ENCODE measurements at regions not wholly inside any gene's neighbourhood (a gene's known extent, or its start where the extent isn't known, plus 50 kb on each side); places are given as distances from the start of the nearest gene placed in this dataset.

DNA sequence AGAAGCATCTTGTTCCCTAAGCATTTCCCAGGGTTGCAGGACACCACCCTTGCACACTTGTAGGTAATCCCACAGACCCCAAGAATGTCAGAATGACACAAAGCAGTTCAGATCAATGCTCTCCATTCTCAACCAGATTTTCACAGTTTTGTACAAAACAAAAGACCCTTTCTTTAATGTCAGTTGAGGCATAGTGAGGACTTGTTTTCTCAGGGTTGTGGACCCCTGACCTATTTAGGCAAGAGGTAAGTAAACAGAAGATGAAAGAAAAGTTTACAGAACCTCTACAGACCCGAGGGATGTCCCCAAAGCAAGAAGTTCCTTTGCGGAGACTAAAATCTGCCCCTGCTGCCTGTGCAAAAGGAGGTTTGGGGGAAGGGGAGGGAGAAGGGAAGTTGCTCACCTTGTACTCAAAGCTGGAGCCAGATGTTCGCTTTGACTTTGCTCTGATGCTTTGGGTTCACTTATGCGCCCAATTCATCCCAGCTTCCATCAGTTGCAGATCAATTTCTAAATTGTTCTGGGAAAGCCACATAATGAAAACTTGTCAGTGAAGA is 635.4 kb downstream of the EPHA4 start:
- H3K4me3 ChIP-seq (ENCODE audit: low read depth, low read length): no peak overlapping the region
- TF ChIP-seq, protein P1, sequence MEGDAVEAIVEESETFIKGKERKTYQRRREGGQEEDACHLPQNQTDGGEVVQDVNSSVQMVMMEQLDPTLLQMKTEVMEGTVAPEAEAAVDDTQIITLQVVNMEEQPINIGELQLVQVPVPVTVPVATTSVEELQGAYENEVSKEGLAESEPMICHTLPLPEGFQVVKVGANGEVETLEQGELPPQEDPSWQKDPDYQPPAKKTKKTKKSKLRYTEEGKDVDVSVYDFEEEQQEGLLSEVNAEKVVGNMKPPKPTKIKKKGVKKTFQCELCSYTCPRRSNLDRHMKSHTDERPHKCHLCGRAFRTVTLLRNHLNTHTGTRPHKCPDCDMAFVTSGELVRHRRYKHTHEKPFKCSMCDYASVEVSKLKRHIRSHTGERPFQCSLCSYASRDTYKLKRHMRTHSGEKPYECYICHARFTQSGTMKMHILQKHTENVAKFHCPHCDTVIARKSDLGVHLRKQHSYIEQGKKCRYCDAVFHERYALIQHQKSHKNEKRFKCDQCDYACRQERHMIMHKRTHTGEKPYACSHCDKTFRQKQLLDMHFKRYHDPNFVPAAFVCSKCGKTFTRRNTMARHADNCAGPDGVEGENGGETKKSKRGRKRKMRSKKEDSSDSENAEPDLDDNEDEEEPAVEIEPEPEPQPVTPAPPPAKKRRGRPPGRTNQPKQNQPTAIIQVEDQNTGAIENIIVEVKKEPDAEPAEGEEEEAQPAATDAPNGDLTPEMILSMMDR (IDR thresholded peaks at IDR 0.05; ENCODE audit: borderline replicate concordance, insufficient read depth, low read depth, low read length): no peak

DNA sequence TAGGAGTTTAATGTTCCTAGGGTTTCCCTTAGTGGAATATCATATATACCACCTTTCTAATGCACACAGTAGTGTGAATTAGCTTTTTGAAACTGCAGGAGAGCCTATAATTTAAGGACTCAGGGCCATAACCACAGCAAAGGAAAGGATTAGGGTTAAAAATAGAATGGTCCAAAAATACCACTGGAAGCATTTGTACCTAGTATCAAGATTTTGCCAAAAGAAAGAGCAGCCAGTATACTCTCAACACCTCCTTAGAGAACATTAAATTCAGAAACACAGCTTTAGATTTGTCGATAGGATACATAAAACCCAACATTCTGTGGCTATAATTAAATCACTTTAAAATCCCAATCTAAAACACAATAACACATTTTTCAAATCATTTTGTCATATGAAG is 634.9 kb downstream of the EPHA4 start:
- TF ChIP-seq, protein P1 (IDR thresholded peaks at IDR 0.05; ENCODE audit: borderline replicate concordance, insufficient read depth, low read depth, low read length): no peak

DNA sequence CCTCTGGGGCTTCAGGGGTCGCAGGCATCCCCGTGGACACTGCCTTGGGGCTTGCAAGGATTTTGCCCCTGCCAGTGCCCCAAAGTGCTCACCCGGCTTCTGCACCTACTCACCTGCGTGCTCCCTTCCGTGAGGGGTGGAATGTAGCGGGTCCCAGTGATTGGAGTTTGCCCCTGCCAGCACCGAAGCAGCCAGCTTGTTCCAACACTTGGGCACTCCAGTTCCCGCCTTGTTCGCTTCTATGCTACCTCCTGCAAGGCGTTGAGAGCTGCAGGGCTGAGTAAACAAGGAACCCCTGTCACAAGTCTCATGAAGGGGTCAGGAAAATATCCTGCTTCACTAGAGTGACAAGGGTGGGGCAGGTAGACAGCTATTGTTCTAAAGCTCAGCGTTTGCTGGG is 631.5 kb downstream of the EPHA4 start:
- H3K4me3 ChIP-seq (ENCODE audit: low read depth, low read length): no peak overlapping the region
- TF ChIP-seq, protein P1 (IDR thresholded peaks at IDR 0.05; ENCODE audit: borderline replicate concordance, insufficient read depth, low read depth, low read length): no peak

More for the DNA sequence above, 634.9 kb downstream of the EPHA4 start:
- H3K4me3 ChIP-seq (ENCODE audit: low read depth, low read length): no peak overlapping the region

DNA sequence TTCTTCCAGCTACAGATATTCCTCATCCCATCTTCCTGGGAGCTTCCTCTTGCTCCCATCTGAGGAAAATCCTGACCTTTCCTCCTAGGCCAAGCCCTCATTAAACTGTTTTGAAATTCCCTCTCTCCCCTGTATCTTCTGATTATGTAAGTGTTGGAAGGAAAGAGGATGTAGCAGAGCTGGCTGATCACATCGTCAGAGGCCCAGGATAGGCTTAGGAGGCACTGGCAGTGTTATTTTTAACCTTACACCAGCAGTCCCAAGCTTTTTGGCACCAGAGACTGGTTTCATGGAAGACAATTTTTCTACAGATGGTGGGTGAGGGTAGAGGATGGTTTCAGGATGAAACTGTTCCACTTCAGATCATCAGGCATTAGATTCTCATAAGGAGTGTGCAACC is 630.4 kb downstream of the EPHA4 start:
- TF ChIP-seq, protein P1 (IDR thresholded peaks at IDR 0.05; ENCODE audit: borderline replicate concordance, insufficient read depth, low read depth, low read length): no peak
- no peak overlapping the region for H3K4me3 ChIP-seq (ENCODE audit: low read depth, low read length)

DNA sequence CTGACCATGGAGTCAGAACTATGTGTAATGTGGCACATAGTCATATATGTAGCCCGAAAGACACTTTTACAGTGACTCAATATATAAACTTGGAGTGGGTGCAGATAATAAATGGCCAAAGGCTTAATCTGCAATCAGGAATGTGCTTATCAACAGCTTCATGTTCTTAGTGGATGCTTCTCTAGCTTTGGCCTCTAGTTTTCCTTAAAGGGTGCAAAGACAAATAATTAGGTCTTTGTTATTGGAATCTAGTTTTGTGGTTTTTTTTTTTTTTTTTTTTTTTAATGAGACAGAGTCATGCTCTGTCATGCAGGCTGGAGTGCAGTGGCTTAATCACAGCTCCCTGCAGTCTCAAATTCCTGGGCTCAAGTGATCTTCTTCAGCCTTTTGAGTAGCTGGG is 625.6 kb downstream of the EPHA4 start:
- H3K4me3 ChIP-seq (ENCODE audit: low read depth, low read length): no peak overlapping the region
- TF ChIP-seq, protein P1 (IDR thresholded peaks at IDR 0.05; ENCODE audit: borderline replicate concordance, insufficient read depth, low read depth, low read length): no peak

DNA sequence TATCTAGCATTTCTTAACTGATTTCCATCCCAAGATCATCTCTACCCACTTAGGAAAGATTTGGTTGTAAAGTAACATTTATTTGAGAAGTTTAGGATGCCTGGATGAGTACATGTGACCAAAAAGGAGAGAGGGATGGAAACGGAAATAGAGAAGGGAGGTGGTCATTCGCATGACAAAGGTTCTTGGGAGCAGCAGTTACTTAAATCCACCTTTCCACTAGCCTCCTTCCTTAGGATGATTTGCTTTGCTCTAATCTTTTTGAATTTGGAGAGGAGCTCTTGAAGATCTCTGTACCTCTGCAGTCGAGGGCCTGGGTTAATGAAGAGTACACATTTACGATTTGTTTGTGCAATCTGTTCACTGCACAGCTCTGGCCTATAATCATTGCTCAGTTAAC is 623.5 kb downstream of the EPHA4 start:
- TF ChIP-seq, protein P1 (IDR thresholded peaks at IDR 0.05; ENCODE audit: borderline replicate concordance, insufficient read depth, low read depth, low read length): no peak
- no peak overlapping the region for H3K4me3 ChIP-seq (ENCODE audit: low read depth, low read length)

DNA sequence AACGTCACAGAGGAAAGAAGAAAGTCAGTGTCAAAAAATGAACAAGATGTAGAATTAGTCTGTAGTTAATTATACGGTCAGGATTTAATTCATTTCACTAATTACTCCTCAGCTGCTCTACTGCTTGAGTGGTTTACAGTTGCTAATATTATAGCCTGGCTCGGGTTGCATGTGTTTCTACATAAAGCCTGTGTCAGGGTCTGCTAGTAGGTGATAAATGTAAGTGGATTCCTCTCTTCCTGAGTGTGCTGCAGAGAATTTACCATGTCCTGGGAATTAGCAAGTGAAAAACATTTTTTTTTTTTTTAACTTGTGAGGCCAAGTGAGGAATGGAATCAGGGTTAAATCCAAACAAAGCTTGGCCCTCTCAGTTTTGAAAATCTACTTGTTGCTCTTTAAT is 622.6 kb downstream of the EPHA4 start:
- TF ChIP-seq, protein P1 (IDR thresholded peaks at IDR 0.05; ENCODE audit: borderline replicate concordance, insufficient read depth, low read depth, low read length): no peak
- no peak overlapping the region for H3K4me3 ChIP-seq (ENCODE audit: low read depth, low read length)

Data from GM12875 (cell line).